K562 (cell line): ENCODE measurements at regions not wholly inside any gene's neighbourhood (a gene's known extent, or its start where the extent isn't known, plus 50 kb on each side); places are given as distances from the start of the nearest gene placed in this dataset.
"Not testable (repeated sequence)": the region's sequence is repeated elsewhere in the genome, so short reads cannot be mapped to it uniquely, and the experiment has no call there.

Source experiments
- CHD2 ChIP-seq: IDR thresholded peaks from 2 replicates; pipeline ENCODE4 v1.6.1; 2011; ENCODE audit warnings: low read depth, low read length
- ELF1 ChIP-seq: fragments of 200-800 bp; sonication (Bioruptor generic); IDR thresholded peaks from 2 replicates; pipeline ENCODE4 v1.6.1; 2016; ENCODE audit warnings: missing genetic modification characterization, missing compliant biosample characterization
- EZH2 ChIP-seq: IDR thresholded peaks from 2 replicates; pipeline ENCODE4 v1.6.1; 2012; ENCODE audit warnings: low read depth, mild to moderate bottlenecking, inconsistent platforms, low read length, borderline replicate concordance
- HDAC3 ChIP-seq: fragments of 450-650 bp; IDR thresholded peaks from 2 replicates; pipeline ENCODE4 v1.6.1; 2018; ENCODE audit warnings: borderline replicate concordance, mild to moderate bottlenecking, moderate library complexity; ENCODE audit not compliant: partially characterized antibody
- MBD2 ChIP-seq: sonication (generic); IDR thresholded peaks from 2 replicates; pipeline ENCODE4 v1.6.1; 2016; ENCODE audit warnings: low read depth, borderline replicate concordance
- PCBP1 ChIP-seq: fragments of 200-400 bp; formaldehyde crosslinking; IDR thresholded peaks from 2 replicates; pipeline ENCODE4 v1.6.1; 2018; ENCODE audit warnings: mild to moderate bottlenecking, low read depth, low read length; ENCODE audit not compliant: poor library complexity, severe bottlenecking
- POLR2A ChIP-seq: fragments of 450-650 bp; conservative IDR thresholded peaks from 2 replicates; pipeline ENCODE4 v1.6.1; 2016
- TARDBP ChIP-seq: fragments of 450-650 bp; IDR thresholded peaks from 2 replicates; pipeline ENCODE4 v1.6.1; 2016
- TF ChIP-seq, protein P1 (sequence below): sonication (generic); formaldehyde crosslinking; IDR thresholded peaks from 2 replicates; pipeline ENCODE4 v1.9.0; 2022; ENCODE audit warnings: mild to moderate bottlenecking, missing genetic modification reagents

GRCh38 chr4:144864891-144865290 is 218.9 kb downstream of the HHIP start:
- TF ChIP-seq PCBP1, CHD2, HDAC3, MBD2, POLR2A, ELF1, EZH2, TARDBP: not testable (repeated sequence)
- TF ChIP-seq, protein P1, sequence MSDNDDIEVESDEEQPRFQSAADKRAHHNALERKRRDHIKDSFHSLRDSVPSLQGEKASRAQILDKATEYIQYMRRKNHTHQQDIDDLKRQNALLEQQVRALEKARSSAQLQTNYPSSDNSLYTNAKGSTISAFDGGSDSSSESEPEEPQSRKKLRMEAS (CRISPR knock-in tag): not testable (repeated sequence)
